Loucy (cell line): ENCODE measurements at regions not wholly inside any gene's neighbourhood (a gene's known extent, or its start where the extent isn't known, plus 50 kb on each side); places are given as distances from the start of the nearest gene placed in this dataset.

ENCODE experiments used
- H2AFZ ChIP-seq: fragments of 200-600 bp; sonication (generic); 2 replicates; pipeline ENCODE4 v1.6.0; 2016; ENCODE audit warnings: antibody characterized with exemption, mild to moderate bottlenecking, low read length, moderate library complexity
- H3F3A ChIP-seq: fragments of 200-600 bp; 2 replicates; pipeline ENCODE4 v1.6.0; 2016; ENCODE audit warnings: antibody characterized with exemption, low read depth, mild to moderate bottlenecking
- H3K27me3 ChIP-seq: fragments of 200-600 bp; sonication (generic); 2 replicates; pipeline ENCODE4 v1.6.1; 2014; ENCODE audit warnings: low read length, mild to moderate bottlenecking; ENCODE audit not compliant: insufficient read depth, poor library complexity, severe bottlenecking
- H3K36me3 ChIP-seq: fragments of 200-600 bp; sonication (generic); 2 replicates; pipeline ENCODE4 v1.6.1; 2016; ENCODE audit warnings: low read length; ENCODE audit not compliant: insufficient read depth
- H3K4me1 ChIP-seq: fragments of 200-600 bp; sonication (generic); 2 replicates; pipeline ENCODE4 v1.5.1; 2014; ENCODE audit warnings: low read length, mild to moderate bottlenecking; ENCODE audit not compliant: insufficient read depth, poor library complexity, severe bottlenecking
- H3K4me2 ChIP-seq: fragments of 200-600 bp; sonication (generic); 2 replicates; pipeline ENCODE4 v1.6.0; 2014; ENCODE audit warnings: antibody characterized with exemption, low read length, low read depth, mild to moderate bottlenecking; ENCODE audit not compliant: poor library complexity, severe bottlenecking
- H3K4me3 ChIP-seq: fragments of 200-600 bp; sonication (generic); 2 replicates; pipeline ENCODE4 v1.5.1; 2014; ENCODE audit warnings: low read length, mild to moderate bottlenecking, mixed read lengths; ENCODE audit not compliant: poor library complexity, severe bottlenecking
- H3K79me2 ChIP-seq: fragments of 200-600 bp; sonication (generic); 2 replicates; pipeline ENCODE4 v1.6.1; 2014; ENCODE audit warnings: low read length; ENCODE audit not compliant: insufficient read depth
- H3K9ac ChIP-seq: fragments of 200-600 bp; sonication (generic); 2 replicates; pipeline ENCODE4 v1.6.0; 2014; ENCODE audit warnings: mild to moderate bottlenecking, low read depth, low read length, moderate library complexity; ENCODE audit not compliant: poor library complexity, severe bottlenecking
- H3K9me2 ChIP-seq: fragments of 200-600 bp; sonication (generic); replicated peaks from 2 replicates; pipeline ENCODE4 v1.6.1; 2016; ENCODE audit warnings: low read depth, low read length, mixed read lengths
- H3K9me3 ChIP-seq: fragments of 200-600 bp; sonication (generic); 2 replicates; pipeline ENCODE4 v1.6.1; 2014; ENCODE audit warnings: mild to moderate bottlenecking, antibody characterized with exemption, low read length, low read depth; ENCODE audit not compliant: insufficient read depth
- H4K20me1 ChIP-seq: fragments of 200-600 bp; sonication (generic); 2 replicates; pipeline ENCODE4 v1.6.0; 2014; ENCODE audit warnings: antibody characterized with exemption, low read length, mild to moderate bottlenecking; ENCODE audit not compliant: insufficient read depth, poor library complexity, severe bottlenecking
- EZH2phosphoT487 ChIP-seq: fragments of 200-600 bp; IDR thresholded peaks from 2 replicates; pipeline ENCODE4 v1.6.1; 2018; ENCODE audit warnings: antibody characterized with exemption, mild to moderate bottlenecking, moderate library complexity, borderline replicate concordance
- TF ChIP-seq, protein P1 (sequence below): fragments of 200-600 bp; sonication (generic); conservative IDR thresholded peaks from 2 replicates; pipeline ENCODE4 v1.5.1; 2014; ENCODE audit warnings: mild to moderate bottlenecking, antibody characterized with exemption, low read length

DNA sequence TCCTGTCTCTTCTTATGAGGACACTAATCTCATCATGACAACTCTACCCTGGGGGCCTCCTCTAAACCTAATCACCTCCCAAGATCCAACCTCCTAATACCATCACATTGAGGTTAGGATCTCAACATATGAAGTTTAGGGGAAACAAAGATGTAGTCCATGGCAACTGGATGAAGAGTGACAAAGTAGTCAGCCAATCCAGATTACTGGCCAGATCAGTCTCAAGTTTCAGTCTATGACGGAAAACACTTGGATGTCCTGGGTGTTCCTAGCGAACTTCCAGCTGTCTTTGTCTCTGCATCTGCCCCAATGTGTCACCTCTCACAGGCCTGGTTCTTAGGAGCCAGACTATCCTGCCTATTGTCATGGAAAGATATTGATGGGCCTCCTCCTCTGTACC, 630.8 kb downstream of the AACS start:
- Histone ChIP-seq H3K27me3 (no peaks in the 10 kb centered on the region), H3K36me3 (no peaks in the 10 kb centered on the region), H4K20me1 (no peaks in the 10 kb centered on the region), H3K4me3 (no peak overlapping the region), H3F3A (no peaks in the 10 kb centered on the region), H3K9ac (no peak overlapping the region), H3K9me3 (no peaks in the 10 kb centered on the region), H3K4me1 (no peaks in the 10 kb centered on the region), H3K9me2 (no peaks in the 10 kb centered on the region), H3K4me2 (no peak overlapping the region), H3K79me2 (no peaks in the 10 kb centered on the region), H2AFZ (no peak overlapping the region)
- TF ChIP-seq, protein P1, sequence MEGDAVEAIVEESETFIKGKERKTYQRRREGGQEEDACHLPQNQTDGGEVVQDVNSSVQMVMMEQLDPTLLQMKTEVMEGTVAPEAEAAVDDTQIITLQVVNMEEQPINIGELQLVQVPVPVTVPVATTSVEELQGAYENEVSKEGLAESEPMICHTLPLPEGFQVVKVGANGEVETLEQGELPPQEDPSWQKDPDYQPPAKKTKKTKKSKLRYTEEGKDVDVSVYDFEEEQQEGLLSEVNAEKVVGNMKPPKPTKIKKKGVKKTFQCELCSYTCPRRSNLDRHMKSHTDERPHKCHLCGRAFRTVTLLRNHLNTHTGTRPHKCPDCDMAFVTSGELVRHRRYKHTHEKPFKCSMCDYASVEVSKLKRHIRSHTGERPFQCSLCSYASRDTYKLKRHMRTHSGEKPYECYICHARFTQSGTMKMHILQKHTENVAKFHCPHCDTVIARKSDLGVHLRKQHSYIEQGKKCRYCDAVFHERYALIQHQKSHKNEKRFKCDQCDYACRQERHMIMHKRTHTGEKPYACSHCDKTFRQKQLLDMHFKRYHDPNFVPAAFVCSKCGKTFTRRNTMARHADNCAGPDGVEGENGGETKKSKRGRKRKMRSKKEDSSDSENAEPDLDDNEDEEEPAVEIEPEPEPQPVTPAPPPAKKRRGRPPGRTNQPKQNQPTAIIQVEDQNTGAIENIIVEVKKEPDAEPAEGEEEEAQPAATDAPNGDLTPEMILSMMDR, result no peak
- TF ChIP-seq EZH2phosphoT487, result no peak

DNA sequence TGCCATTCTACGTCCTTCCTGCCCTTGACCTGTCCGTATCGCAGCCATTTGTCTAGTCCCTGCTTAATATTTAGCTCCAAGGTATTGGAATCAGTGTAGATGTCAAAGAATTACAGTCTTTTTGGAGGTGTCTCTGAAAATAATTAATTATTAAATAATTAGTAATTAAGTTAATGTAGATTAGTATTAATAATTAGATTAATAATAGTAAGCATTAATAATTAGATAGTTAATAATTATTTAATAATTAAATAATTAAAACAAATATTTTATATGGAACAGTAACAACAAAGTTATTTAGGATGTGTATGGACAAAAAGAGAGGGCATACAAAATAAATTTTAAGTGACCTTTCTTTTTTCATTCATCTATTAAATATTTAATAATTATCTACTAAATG, 639.6 kb downstream of the AACS start:
- H3K36me3 ChIP-seq, result no peaks in the 10 kb centered on the region

DNA sequence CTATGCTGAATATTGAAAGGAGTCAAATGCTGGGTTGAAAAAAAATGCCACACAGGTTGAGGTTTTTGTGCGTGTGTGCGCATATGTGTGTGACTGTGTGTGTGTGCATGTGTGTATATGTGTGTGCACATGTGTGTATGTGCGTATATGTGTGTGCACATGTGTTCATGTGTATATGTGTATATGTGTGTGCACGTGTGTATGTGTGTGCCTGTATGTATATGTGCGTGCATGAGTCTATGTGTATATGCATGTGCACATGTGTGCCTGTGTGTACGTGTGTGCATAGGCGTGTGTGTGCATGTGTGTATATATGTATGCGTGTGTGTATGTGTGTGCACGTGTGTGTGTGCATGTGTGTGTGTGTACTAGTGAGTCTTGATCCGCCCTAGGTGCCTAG, 655.7 kb downstream of the AACS start:
- TF ChIP-seq, protein P1, result no peak
- no peak for TF ChIP-seq EZH2phosphoT487

More for the DNA sequence above, 639.6 kb downstream of the AACS start:
- H3K4me1 ChIP-seq, result no peaks in the 10 kb centered on the region
- H3K9me2 ChIP-seq, result no peaks in the 10 kb centered on the region
- H3K4me3 ChIP-seq, result no peak overlapping the region
- H2AFZ ChIP-seq, result no peak overlapping the region
- no peaks in the 10 kb centered on the region for H4K20me1 ChIP-seq
- no peaks in the 10 kb centered on the region for H3K79me2 ChIP-seq
- no peak overlapping the region for H3K9ac ChIP-seq
- no peaks in the 10 kb centered on the region for H3F3A ChIP-seq
- H3K9me3 ChIP-seq, result no peaks in the 10 kb centered on the region; the same call in 1 of the 2 replicates
- H3K4me2 ChIP-seq, result no peak overlapping the region
- no peak for TF ChIP-seq EZH2phosphoT487
- TF ChIP-seq, protein P1, result no peak
- no peaks in the 10 kb centered on the region for H3K27me3 ChIP-seq

More for the DNA sequence above, 655.7 kb downstream of the AACS start:
- no peaks in the 10 kb centered on the region for H3F3A ChIP-seq
- no peak overlapping the region for H3K4me2 ChIP-seq
- no peaks in the 10 kb centered on the region for H3K36me3 ChIP-seq
- H3K27me3 ChIP-seq, result no peaks in the 10 kb centered on the region
- H3K9me3 ChIP-seq, result peaks cover 10% of the 10 kb centered on the region; the same call in 1 of the 2 replicates
- no peak overlapping the region for H3K9ac ChIP-seq
- H4K20me1 ChIP-seq, result no peaks in the 10 kb centered on the region
- no peaks in the 10 kb centered on the region for H3K9me2 ChIP-seq
- H3K4me1 ChIP-seq, result no peaks in the 10 kb centered on the region
- H3K79me2 ChIP-seq, result no peaks in the 10 kb centered on the region
- H2AFZ ChIP-seq, result no peak overlapping the region
- H3K4me3 ChIP-seq, result no peak overlapping the region
